LNCAP (cell line): ENCODE measurements at regions not wholly inside any gene's neighbourhood (a gene's known extent, or its start where the extent isn't known, plus 50 kb on each side); places are given as distances from the start of the nearest gene placed in this dataset.

ENCODE experiments used
- TF ChIP-seq, protein P1 (sequence below): fragments of 450-650 bp; IDR thresholded peaks from 2 replicates; pipeline ENCODE4 v1.5.1; 2017; ENCODE audit warnings: mild to moderate bottlenecking

DNA sequence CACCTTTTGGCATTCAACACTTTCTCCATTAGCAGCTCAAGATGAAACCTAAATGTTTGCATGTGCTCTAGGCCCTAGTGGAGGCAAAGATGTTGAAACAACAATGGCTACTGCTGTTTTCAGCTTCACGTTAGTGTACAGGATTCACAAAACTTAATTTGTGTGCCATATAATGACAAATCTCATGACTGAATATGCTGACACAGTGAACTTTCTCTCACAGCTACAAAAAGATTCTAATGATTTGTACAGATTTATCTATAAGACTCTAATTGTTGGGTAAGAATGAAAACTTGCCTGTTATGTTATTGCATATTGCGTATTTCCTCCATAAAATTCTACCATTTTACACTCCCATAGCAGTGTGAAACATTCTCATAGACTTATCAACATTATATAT lies 97.5 kb downstream of the CETN3 start:
- TF ChIP-seq, protein P1, sequence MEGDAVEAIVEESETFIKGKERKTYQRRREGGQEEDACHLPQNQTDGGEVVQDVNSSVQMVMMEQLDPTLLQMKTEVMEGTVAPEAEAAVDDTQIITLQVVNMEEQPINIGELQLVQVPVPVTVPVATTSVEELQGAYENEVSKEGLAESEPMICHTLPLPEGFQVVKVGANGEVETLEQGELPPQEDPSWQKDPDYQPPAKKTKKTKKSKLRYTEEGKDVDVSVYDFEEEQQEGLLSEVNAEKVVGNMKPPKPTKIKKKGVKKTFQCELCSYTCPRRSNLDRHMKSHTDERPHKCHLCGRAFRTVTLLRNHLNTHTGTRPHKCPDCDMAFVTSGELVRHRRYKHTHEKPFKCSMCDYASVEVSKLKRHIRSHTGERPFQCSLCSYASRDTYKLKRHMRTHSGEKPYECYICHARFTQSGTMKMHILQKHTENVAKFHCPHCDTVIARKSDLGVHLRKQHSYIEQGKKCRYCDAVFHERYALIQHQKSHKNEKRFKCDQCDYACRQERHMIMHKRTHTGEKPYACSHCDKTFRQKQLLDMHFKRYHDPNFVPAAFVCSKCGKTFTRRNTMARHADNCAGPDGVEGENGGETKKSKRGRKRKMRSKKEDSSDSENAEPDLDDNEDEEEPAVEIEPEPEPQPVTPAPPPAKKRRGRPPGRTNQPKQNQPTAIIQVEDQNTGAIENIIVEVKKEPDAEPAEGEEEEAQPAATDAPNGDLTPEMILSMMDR, result no peak

DNA sequence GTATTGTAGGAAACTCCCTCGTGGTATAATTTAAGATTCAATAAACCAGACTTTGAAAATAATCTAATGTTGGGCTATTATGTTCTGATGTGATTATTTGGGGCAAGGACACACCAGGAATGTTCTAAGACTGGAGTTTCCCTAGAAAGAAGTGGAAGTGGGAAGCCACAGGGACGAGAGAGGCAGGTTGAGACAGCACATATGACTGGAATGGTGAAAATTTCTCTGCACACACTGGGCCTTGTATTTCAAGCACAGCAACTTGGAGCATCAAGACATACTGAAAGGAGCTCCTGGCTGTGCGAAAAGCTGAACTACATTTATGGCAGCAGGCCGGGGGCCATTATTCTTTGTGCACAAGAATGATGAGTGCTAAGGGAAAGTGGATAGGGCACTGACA lies 98.2 kb downstream of the CETN3 start:
- TF ChIP-seq, protein P1, result no peak

DNA sequence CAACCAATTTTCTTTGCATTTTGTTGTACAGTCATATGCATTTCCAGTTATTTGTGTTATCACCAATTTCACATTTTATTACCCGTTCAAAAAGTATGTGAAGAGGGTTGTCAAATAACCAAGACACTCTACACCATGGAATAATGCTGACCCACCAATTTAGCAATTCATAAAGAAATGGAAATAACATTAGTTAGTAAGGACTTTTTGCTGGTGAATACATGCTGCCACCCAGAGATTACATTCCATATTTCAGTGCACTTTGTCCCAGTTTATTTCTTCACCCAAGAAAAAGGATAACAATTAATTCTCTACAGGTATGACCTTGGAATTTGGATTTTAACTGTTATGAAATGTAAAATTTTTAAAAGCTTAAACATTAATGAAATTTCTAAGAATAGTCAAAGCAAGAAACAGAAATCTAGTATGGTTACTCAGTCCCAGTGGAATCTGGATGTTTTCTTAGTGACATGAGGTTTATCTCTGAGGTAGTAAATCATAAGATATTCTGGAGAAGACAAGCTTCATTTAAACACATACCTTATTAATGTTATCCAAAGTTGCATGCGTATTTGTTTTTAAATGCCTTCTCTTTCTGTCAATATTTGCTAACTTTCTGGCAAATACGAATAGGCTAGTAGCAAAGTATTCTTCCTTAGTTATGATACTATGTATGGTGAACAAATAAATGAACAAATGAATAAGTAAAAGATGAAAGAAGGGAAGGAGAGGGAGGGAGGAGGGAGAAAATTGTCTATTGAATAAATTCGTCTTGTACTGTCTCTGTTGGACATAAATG lies 100.6 kb downstream of the CETN3 start:
- TF ChIP-seq, protein P1, result peak; percentile 44; the same call in 1 of the 2 replicates

DNA sequence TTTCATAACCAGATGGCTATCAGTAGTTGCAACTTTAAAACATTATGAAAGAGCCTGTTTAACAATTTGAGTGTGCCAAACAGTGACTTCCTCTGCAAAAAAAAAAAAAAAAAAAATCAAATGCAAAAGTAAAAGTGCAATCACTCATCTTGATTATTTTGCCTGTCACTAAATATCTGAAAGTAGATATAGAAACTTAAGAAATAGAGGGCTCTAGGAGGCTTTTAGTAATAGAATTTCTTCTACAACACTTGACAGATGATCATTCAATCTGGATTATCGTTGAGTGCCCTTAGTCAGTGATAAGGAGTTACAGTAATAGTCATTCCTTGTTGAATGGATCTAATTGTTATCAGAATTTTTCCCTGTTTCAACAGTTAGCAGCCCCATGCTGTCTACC lies 101.8 kb downstream of the CETN3 start:
- TF ChIP-seq, protein P1, result no peak

DNA sequence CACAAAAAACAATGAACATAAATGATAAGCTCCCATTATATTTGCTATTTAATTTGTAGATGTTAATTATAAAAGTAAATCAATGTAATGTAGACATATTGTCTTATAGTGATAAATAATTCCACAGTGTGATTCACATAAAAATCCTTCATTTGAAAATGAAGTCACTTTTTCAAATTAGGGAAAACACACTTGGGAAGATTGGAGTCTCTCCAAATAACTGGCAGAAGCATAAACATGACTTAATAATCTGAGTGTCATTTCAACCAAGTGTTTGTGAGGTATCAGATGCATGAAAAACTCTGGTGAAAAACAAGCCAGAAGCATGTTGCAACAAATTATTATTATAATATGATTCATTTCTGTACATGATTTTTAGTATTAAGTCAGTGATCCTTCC lies 102.2 kb downstream of the CETN3 start:
- TF ChIP-seq, protein P1, result no peak

DNA sequence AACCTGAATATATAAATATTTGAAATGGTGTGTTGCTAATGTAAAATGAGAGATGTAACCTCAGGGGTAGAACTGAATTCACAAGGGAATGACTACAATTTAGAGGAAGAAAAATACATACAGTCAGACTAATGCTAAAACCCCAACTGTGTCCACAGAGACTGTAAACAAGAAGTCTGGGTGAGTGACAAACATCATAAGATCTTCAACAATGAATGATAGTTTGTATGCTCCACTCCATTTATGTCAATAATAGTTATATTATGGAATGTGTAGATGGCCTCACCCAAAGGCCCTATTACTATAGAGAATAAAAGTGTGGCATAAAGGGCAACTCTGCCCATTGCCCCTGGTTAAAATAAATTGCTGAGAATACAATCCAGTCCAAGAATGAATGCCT lies 102.9 kb downstream of the CETN3 start:
- TF ChIP-seq, protein P1, result no peak

DNA sequence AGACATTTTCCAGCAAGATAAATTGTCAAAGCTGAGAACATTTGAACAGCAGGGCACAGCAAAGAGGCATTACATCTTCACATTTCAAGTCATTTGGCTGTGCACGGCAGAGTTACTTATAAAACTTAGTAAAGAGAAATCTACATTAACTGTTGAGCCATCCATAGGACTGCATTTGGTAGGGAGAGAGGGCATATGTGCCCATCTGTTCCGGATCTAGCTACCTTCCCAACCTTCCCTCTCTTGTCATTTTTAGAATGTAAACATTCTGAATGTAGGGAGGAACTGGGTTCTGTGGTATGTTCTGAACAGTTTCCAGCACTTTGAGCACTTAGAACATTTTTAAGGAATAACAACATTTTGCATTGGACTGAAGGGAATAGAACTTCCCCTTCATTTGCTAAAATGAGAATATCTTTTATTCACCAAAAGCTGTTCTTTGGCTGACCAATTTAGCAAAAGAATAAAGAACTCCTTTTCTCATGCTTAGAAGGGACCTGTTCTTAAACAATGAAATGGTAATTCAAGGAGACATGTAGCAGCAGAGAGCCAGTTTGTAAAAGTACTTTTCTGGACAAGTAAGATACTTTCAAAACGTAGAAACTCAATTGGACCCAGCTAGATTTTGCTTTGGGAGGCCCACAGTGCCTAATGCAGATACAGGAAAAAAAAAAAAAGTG lies 104.4 kb downstream of the CETN3 start:
- TF ChIP-seq, protein P1, result no peak
